ENCODE measurements at regions not wholly inside any gene's neighbourhood (a gene's known extent, or its start where the extent isn't known, plus 50 kb on each side); places are given as distances from the start of the nearest gene placed in this dataset.
A peak's percentile ranks its signal among the peaks of the same experiment; 100 is the strongest.

GRCh38 chr4:175033162-175033561, 115.0 kb downstream of the ADAM29 start:
- H3K27me3 Mint-ChIP-seq, result no peaks in the 10 kb centered on the region
- H3K4me3 Mint-ChIP-seq, result no peak overlapping the region
- no peak for ATAC-seq (ENCODE audit: low read depth in 2 of 2)
- peaks cover 0 to 8% of the 10 kb centered on the region in 2 donors for H3K36me3 Mint-ChIP-seq
- DNase-seq, result no peak
- no peak overlapping the region for H3K27ac Mint-ChIP-seq
- no peaks in the 10 kb centered on the region for H3K4me1 Mint-ChIP-seq
- H3K9me3 Mint-ChIP-seq, result peaks cover 5 to 43% (median 7%) of the 10 kb centered on the region in 7 donors

GRCh38 chr4:175034007-175034406, 115.8 kb downstream of the ADAM29 start:
- H3K4me3 Mint-ChIP-seq, result no peak overlapping the region
- DNase-seq, result no peak

GRCh38 chr4:175034986-175035705, 117.0 kb downstream of the ADAM29 start:
- peaks cover 0 to 6% of the 10 kb centered on the region in 2 donors for H3K36me3 Mint-ChIP-seq
- H3K27me3 Mint-ChIP-seq, result no peaks in the 10 kb centered on the region
- ATAC-seq (ENCODE audit: low read depth in 2 of 2) (no peak), DNase-seq (no peak)
- peaks cover 0 to 23% (median 5%) of the 10 kb centered on the region in 7 donors for H3K9me3 Mint-ChIP-seq
- no peaks in the 10 kb centered on the region for H3K4me1 Mint-ChIP-seq
- H3K27ac Mint-ChIP-seq, result no peak overlapping the region
- H3K4me3 Mint-ChIP-seq, result no peak overlapping the region

More at GRCh38 chr4:175034007-175034406, 115.8 kb downstream of the ADAM29 start:
- Mint-ChIP-seq H3K4me1 (no peaks in the 10 kb centered on the region), H3K27ac (no peak overlapping the region), H3K36me3 (peaks cover 0 to 6% of the 10 kb centered on the region in 2 donors), H3K27me3 (no peaks in the 10 kb centered on the region), H3K9me3 (peaks cover 2 to 34% (median 5%) of the 10 kb centered on the region in 7 donors)
- ATAC-seq (ENCODE audit: low read depth in 2 of 2), result no peak

- H3K9me3 Mint-ChIP-seq, result peaks cover 0 to 23% (median 5%) of the 10 kb centered on the region in 7 donors
- ATAC-seq (ENCODE audit: low read depth in 2 of 2) (no peak), DNase-seq (no peak)
- H3K36me3 Mint-ChIP-seq, result peaks cover 0 to 6% of the 10 kb centered on the region in 2 donors
- H3K4me1 Mint-ChIP-seq, result no peaks in the 10 kb centered on the region
- no peak overlapping the region for H3K27ac Mint-ChIP-seq
- H3K27me3 Mint-ChIP-seq, result no peaks in the 10 kb centered on the region
- no peak overlapping the region for H3K4me3 Mint-ChIP-seq
Measured at GRCh38 chr4:175035905-175036304, 117.7 kb downstream of the ADAM29 start.

- H3K27ac Mint-ChIP-seq, result no peak overlapping the region
- H3K9me3 Mint-ChIP-seq, result peaks cover 1 to 11% (median 4%) of the 10 kb centered on the region in 7 donors
- no peak overlapping the region for H3K4me3 Mint-ChIP-seq
- ATAC-seq (ENCODE audit: low read depth in 2 of 2) (no peak), DNase-seq (no peak)
- no peaks in the 10 kb centered on the region for H3K4me1 Mint-ChIP-seq
- H3K27me3 Mint-ChIP-seq, result no peaks in the 10 kb centered on the region
- H3K36me3 Mint-ChIP-seq, result no peaks in the 10 kb centered on the region
Measured at GRCh38 chr4:175048111-175048784, 130.1 kb downstream of the ADAM29 start.

GRCh38 chr4:175048906-175049305, 130.7 kb downstream of the ADAM29 start:
- no peak for DNase-seq
- Mint-ChIP-seq H3K4me1 (no peaks in the 10 kb centered on the region), H3K27me3 (no peaks in the 10 kb centered on the region), H3K9me3 (peaks cover 0 to 8% (median 3%) of the 10 kb centered on the region in 7 donors), H3K4me3 (no peak overlapping the region), H3K27ac (no peak overlapping the region), H3K36me3 (no peaks in the 10 kb centered on the region)
- ATAC-seq (ENCODE audit: low read depth in 2 of 2), result no peak

- no peaks in the 10 kb centered on the region for H3K36me3 Mint-ChIP-seq
- H3K27ac Mint-ChIP-seq, result no peak overlapping the region
- no peak for DNase-seq
- peaks cover 0 to 7% (median 2%) of the 10 kb centered on the region in 7 donors for H3K9me3 Mint-ChIP-seq
- no peaks in the 10 kb centered on the region for H3K4me1 Mint-ChIP-seq
- no peak overlapping the region for H3K4me3 Mint-ChIP-seq
- H3K27me3 Mint-ChIP-seq, result no peaks in the 10 kb centered on the region
- ATAC-seq (ENCODE audit: low read depth in 2 of 2), result no peak
Measured at GRCh38 chr4:175051974-175052373, 133.8 kb downstream of the ADAM29 start.

- ATAC-seq (ENCODE audit: low read depth in 2 of 2) (no peak), DNase-seq (no peak)
- Mint-ChIP-seq H3K27ac (no peak overlapping the region), H3K9me3 (peaks cover 0 to 12% (median 5%) of the 10 kb centered on the region in 7 donors), H3K27me3 (no peaks in the 10 kb centered on the region), H3K4me3 (no peak overlapping the region), H3K36me3 (no peaks in the 10 kb centered on the region), H3K4me1 (no peaks in the 10 kb centered on the region)
Measured at GRCh38 chr4:175054980-175055379, 136.8 kb downstream of the ADAM29 start.

- Mint-ChIP-seq H3K9me3 (peaks cover 0 to 9% (median 3%) of the 10 kb centered on the region in 7 donors), H3K4me1 (no peaks in the 10 kb centered on the region)
- no peak for ATAC-seq (ENCODE audit: low read depth in 2 of 2)
Measured at GRCh38 chr4:175062183-175062592, 144.0 kb downstream of the ADAM29 start.

GRCh38 chr4:175065228-175065627, 147.1 kb downstream of the ADAM29 start:
- no peak for ATAC-seq (ENCODE audit: low read depth in 2 of 2)
- Mint-ChIP-seq H3K9me3 (peaks cover 0 to 9% (median 0%) of the 10 kb centered on the region in 7 donors), H3K4me3 (no peak overlapping the region), H3K27ac (no peak overlapping the region), H3K4me1 (no peaks in the 10 kb centered on the region), H3K36me3 (no peaks in the 10 kb centered on the region), H3K27me3 (no peaks in the 10 kb centered on the region)
- DNase-seq, result no peak

More at GRCh38 chr4:175062183-175062592, 144.0 kb downstream of the ADAM29 start:
- Mint-ChIP-seq H3K4me3 (no peak overlapping the region), H3K36me3 (no peaks in the 10 kb centered on the region), H3K27ac (no peak overlapping the region), H3K27me3 (no peaks in the 10 kb centered on the region)
- no peak for DNase-seq

GRCh38 chr4:175066923-175067627, 148.9 kb downstream of the ADAM29 start:
- Mint-ChIP-seq H3K4me3 (no peak overlapping the region), H3K27ac (no peak overlapping the region)
- peak in 1 of 2 donors; percentile 47 for ATAC-seq (ENCODE audit: low read depth in 2 of 2)

GRCh38 chr4:175068266-175068665, 150.1 kb downstream of the ADAM29 start:
- Mint-ChIP-seq H3K9me3 (peaks cover 0 to 9% (median 1%) of the 10 kb centered on the region in 7 donors), H3K27me3 (no peaks in the 10 kb centered on the region), H3K36me3 (no peaks in the 10 kb centered on the region), H3K4me3 (no peak overlapping the region), H3K4me1 (no peaks in the 10 kb centered on the region), H3K27ac (no peak overlapping the region)
- no peak for ATAC-seq (ENCODE audit: low read depth in 2 of 2)
- DNase-seq, result no peak

More at GRCh38 chr4:175066923-175067627, 148.9 kb downstream of the ADAM29 start:
- Mint-ChIP-seq H3K9me3 (peaks cover 0 to 9% (median 1%) of the 10 kb centered on the region in 7 donors), H3K4me1 (no peaks in the 10 kb centered on the region), H3K36me3 (no peaks in the 10 kb centered on the region), H3K27me3 (no peaks in the 10 kb centered on the region)
- DNase-seq, result no peak

- H3K9me3 Mint-ChIP-seq, result peaks cover 0 to 14% (median 2%) of the 10 kb centered on the region in 7 donors
- H3K36me3 Mint-ChIP-seq, result no peaks in the 10 kb centered on the region
- H3K27ac Mint-ChIP-seq, result no peak overlapping the region
- no peak for DNase-seq
- no peaks in the 10 kb centered on the region for H3K27me3 Mint-ChIP-seq
- no peak overlapping the region for H3K4me3 Mint-ChIP-seq
- no peak for ATAC-seq (ENCODE audit: low read depth in 2 of 2)
- no peaks in the 10 kb centered on the region for H3K4me1 Mint-ChIP-seq
Measured at GRCh38 chr4:175070444-175070843, 152.3 kb downstream of the ADAM29 start.

Data from naive B cell (primary cell).